ENCODE measurements at regions not wholly inside any gene's neighbourhood (a gene's known extent, or its start where the extent isn't known, plus 50 kb on each side); places are given as distances from the start of the nearest gene placed in this dataset.

GRCh38 chr16:86035906-86036305 is 136.9 kb downstream of the IRF8 start:
- TF ChIP-seq POLR2A (IDR thresholded peaks at IDR 0.05) (no peak), CTCF (IDR thresholded peaks at IDR 0.05) (no peak)

Data from testis (tissue), 2 donors.